ENCODE measurements at regions not wholly inside any gene's neighbourhood (a gene's known extent, or its start where the extent isn't known, plus 50 kb on each side); places are given as distances from the start of the nearest gene placed in this dataset.

GRCh38 chr7:57199252-57199651 is 67.0 kb upstream of the ZNF479 start:
- H3K4me3 ChIP-seq (ENCODE audit: low read depth, low read length): no peak overlapping the region
- TF ChIP-seq ZNF514 (tag by site-specific recombination; IDR thresholded peaks at IDR 0.05) (no peak), ZNF148 (tag by site-specific recombination; IDR thresholded peaks at IDR 0.05; ENCODE audit: borderline replicate concordance) (no peak), ZNF596 (tag by site-specific recombination; IDR thresholded peaks at IDR 0.05) (no peak), ZNF558 (tag by site-specific recombination; IDR thresholded peaks at IDR 0.05) (no peak), ZNF792 (tag by site-specific recombination; IDR thresholded peaks at IDR 0.05) (no peak), ZNF610 (tag by site-specific recombination; IDR thresholded peaks at IDR 0.05; ENCODE audit: borderline replicate concordance) (no peak), ZNF837 (tag by site-specific recombination; IDR thresholded peaks at IDR 0.05) (no peak), GLIS1 (tag by site-specific recombination; IDR thresholded peaks at IDR 0.05) (no peak), ZNF768 (tag by site-specific recombination; IDR thresholded peaks at IDR 0.05) (no peak)
- POLR2A ChIA-PET: no interaction called here
- no peaks in the 10 kb centered on the region for H3K36me3 ChIP-seq (ENCODE audit: control insufficient read depth in 2 of 2, insufficient read depth in 1 of 2, low read length in 2 of 2)
- no peak overlapping the region for H3K27ac ChIP-seq (ENCODE audit: extremely low read depth, low read depth, low read length)
- no peaks in the 10 kb centered on the region for H3K9me3 ChIP-seq (ENCODE audit: control insufficient read depth, insufficient read depth, low read depth, low read length)
- CTCF ChIA-PET: no interaction called here
- H3K4me1 ChIP-seq (ENCODE audit: control insufficient read depth, insufficient read depth, low read length): no peaks in the 10 kb centered on the region

GRCh38 chr7:57201021-57201894 is 69.0 kb upstream of the ZNF479 start:
- Histone ChIP-seq H3K36me3 (ENCODE audit: control insufficient read depth in 2 of 2, insufficient read depth in 1 of 2, low read length in 2 of 2) (no peaks in the 10 kb centered on the region), H3K9me3 (ENCODE audit: control insufficient read depth, insufficient read depth, low read depth, low read length) (no peaks in the 10 kb centered on the region), H3K4me1 (ENCODE audit: control insufficient read depth, insufficient read depth, low read length) (no peaks in the 10 kb centered on the region), H3K27ac (ENCODE audit: extremely low read depth, low read depth, low read length) (no peak overlapping the region), H3K4me3 (ENCODE audit: low read depth, low read length) (no peak overlapping the region)
- POLR2A ChIA-PET: no interaction called here
- no peak for TF ChIP-seq WT1 (tag by site-specific recombination; IDR thresholded peaks at IDR 0.05)
- TF ChIP-seq ZNF211 (tag by site-specific recombination; IDR thresholded peaks at IDR 0.05; ENCODE audit: low read depth): no peak
- no peak for TF ChIP-seq BCL11A (tag by site-specific recombination; IDR thresholded peaks at IDR 0.05; ENCODE audit: low read depth)
- no peak for TF ChIP-seq ZNF701 (tag by site-specific recombination; IDR thresholded peaks at IDR 0.05)
- CTCF ChIA-PET: no interaction called here

- CTCF ChIA-PET: no interaction called here
- Histone ChIP-seq H3K27ac (ENCODE audit: extremely low read depth, low read depth, low read length) (no peak overlapping the region), H3K4me1 (ENCODE audit: control insufficient read depth, insufficient read depth, low read length) (no peaks in the 10 kb centered on the region), H3K36me3 (ENCODE audit: control insufficient read depth in 2 of 2, insufficient read depth in 1 of 2, low read length in 2 of 2) (no peaks in the 10 kb centered on the region), H3K9me3 (ENCODE audit: control insufficient read depth, insufficient read depth, low read depth, low read length) (no peaks in the 10 kb centered on the region), H3K4me3 (ENCODE audit: low read depth, low read length) (no peak overlapping the region)
- POLR2A ChIA-PET: no interaction called here
- no peak for TF ChIP-seq ZNF24 (tag by site-specific recombination; IDR thresholded peaks at IDR 0.05)
- TF ChIP-seq ZNF626 (tag by site-specific recombination; IDR thresholded peaks at IDR 0.05): no peak
- TF ChIP-seq ZNF174 (tag by site-specific recombination; IDR thresholded peaks at IDR 0.05): no peak
- TF ChIP-seq ZNF701 (tag by site-specific recombination; IDR thresholded peaks at IDR 0.05): no peak
- no peak for TF ChIP-seq TRIM28 (IDR thresholded peaks at IDR 0.05; ENCODE audit: borderline replicate concordance, low read length)
- no peak for TF ChIP-seq ZNF10 (tag by site-specific recombination; IDR thresholded peaks at IDR 0.05)
- no peak for TF ChIP-seq ZNF692 (tag by site-specific recombination; IDR thresholded peaks at IDR 0.05)
- TF ChIP-seq ZSCAN30 (tag by site-specific recombination; IDR thresholded peaks at IDR 0.05): no peak
- no peak for TF ChIP-seq KLF7 (tag by site-specific recombination; IDR thresholded peaks at IDR 0.05; ENCODE audit: borderline replicate concordance)
- no peak for TF ChIP-seq YY1 (tag by site-specific recombination; IDR thresholded peaks at IDR 0.05)
- no peak for TF ChIP-seq REPIN1 (tag by site-specific recombination; IDR thresholded peaks at IDR 0.05; ENCODE audit: low read depth)
- no peak for TF ChIP-seq ZNF280C (tag by site-specific recombination; IDR thresholded peaks at IDR 0.05)
- TF ChIP-seq ZNF639 (tag by site-specific recombination; IDR thresholded peaks at IDR 0.05): no peak
- TF ChIP-seq ZNF23 (tag by site-specific recombination; IDR thresholded peaks at IDR 0.05; ENCODE audit: borderline replicate concordance): no peak
These were observed 69.6 kb upstream of the ZNF479 start for GRCh38 chr7:57201895-57202210.

All from HEK293 (cell line).